Nephron (organoid): ENCODE measurements at regions not wholly inside any gene's neighbourhood (a gene's known extent, or its start where the extent isn't known, plus 50 kb on each side); places are given as distances from the start of the nearest gene placed in this dataset.

Experiments used
- H3K27ac Mint-ChIP-seq, 3 experiments: 2 replicates each; pipeline ENCODE4 v1.8.0; 2020; ENCODE audit warnings: mixed read lengths in 3 of 3, mild to moderate bottlenecking in 2 of 3, moderate library complexity in 1 of 3
- H3K27me3 Mint-ChIP-seq: 2 replicates; pipeline ENCODE4 v1.8.0; 2021; ENCODE audit warnings: low read depth, mild to moderate bottlenecking, moderate library complexity, mixed read lengths
- H3K36me3 Mint-ChIP-seq: 2 replicates; pipeline ENCODE4 v1.8.0; 2020; ENCODE audit warnings: low read depth, mixed read lengths
- H3K4me1 Mint-ChIP-seq: 2 replicates; pipeline ENCODE4 v1.8.0; 2020; ENCODE audit warnings: mixed read lengths
- H3K4me3 Mint-ChIP-seq, 3 experiments: 2 replicates each; pipeline ENCODE4 v1.8.0; 2020; ENCODE audit warnings: mild to moderate bottlenecking in 3 of 3, mixed read lengths in 3 of 3, moderate library complexity in 2 of 3
- H3K9me3 Mint-ChIP-seq: 2 replicates; pipeline ENCODE4 v1.8.0; 2020; ENCODE audit warnings: mixed read lengths
- CTCF ChIP-seq, 3 experiments: fragments of 200-600 bp; sonication (generic); IDR thresholded peaks; one replicate each; pipeline ENCODE4 v1.5.0; 2021; ENCODE audit warnings: antibody characterized with exemption in 3 of 3; ENCODE audit not compliant: unreplicated experiment in 3 of 3

- no peaks in the 10 kb centered on the region for H3K36me3 Mint-ChIP-seq
- H3K4me3 Mint-ChIP-seq = peak overlapping the region in 2 of 3 experiments; percentile 1 to 14
- H3K9me3 Mint-ChIP-seq = peaks cover 2% of the 10 kb centered on the region
- no peaks in the 10 kb centered on the region for H3K27me3 Mint-ChIP-seq
- TF ChIP-seq CTCF (IDR thresholded peaks at IDR 0.05; ENCODE audit: unreplicated experiment in 3 of 3) = no peak
- peak overlapping the region; percentile 88 to 93 (median 92) for H3K27ac Mint-ChIP-seq
- H3K4me1 Mint-ChIP-seq = peaks cover 33% of the 10 kb centered on the region
Measured at GRCh38 chr15:95577927-95578326, 752.6 kb upstream of the NR2F2 start.

GRCh38 chr15:95580121-95580520 is 750.4 kb upstream of the NR2F2 start:
- H3K27ac Mint-ChIP-seq = peak overlapping the region; percentile 88 to 93 (median 92)
- peak in 2 of 3 experiments; percentile 13 to 21 for TF ChIP-seq CTCF (IDR thresholded peaks at IDR 0.05; ENCODE audit: unreplicated experiment in 3 of 3)
- no peaks in the 10 kb centered on the region for H3K36me3 Mint-ChIP-seq
- peaks cover 33% of the 10 kb centered on the region for H3K4me1 Mint-ChIP-seq
- H3K4me3 Mint-ChIP-seq = peak overlapping the region; percentile 28 to 61 (median 29)
- H3K9me3 Mint-ChIP-seq = peaks cover under 1% of the 10 kb centered on the region
- H3K27me3 Mint-ChIP-seq = no peaks in the 10 kb centered on the region

GRCh38 chr15:95581595-95581994 is 748.9 kb upstream of the NR2F2 start:
- Mint-ChIP-seq H3K27ac (peak overlapping the region in 2 of 3 experiments; percentile 20 to 41), H3K4me1 (peaks cover 32% of the 10 kb centered on the region), H3K4me3 (no peak overlapping the region), H3K27me3 (no peaks in the 10 kb centered on the region), H3K36me3 (no peaks in the 10 kb centered on the region), H3K9me3 (peaks cover 3% of the 10 kb centered on the region)
- TF ChIP-seq CTCF (IDR thresholded peaks at IDR 0.05; ENCODE audit: unreplicated experiment in 3 of 3) = no peak

GRCh38 chr15:95584088-95584487 is 746.4 kb upstream of the NR2F2 start:
- Mint-ChIP-seq H3K9me3 (peaks cover 3% of the 10 kb centered on the region), H3K27ac (peak overlapping the region in 1 of 3 experiments; percentile 18), H3K4me1 (peaks cover 11% of the 10 kb centered on the region), H3K27me3 (no peaks in the 10 kb centered on the region), H3K4me3 (no peak overlapping the region), H3K36me3 (no peaks in the 10 kb centered on the region)
- TF ChIP-seq CTCF (IDR thresholded peaks at IDR 0.05; ENCODE audit: unreplicated experiment in 3 of 3) = no peak

- Mint-ChIP-seq H3K4me3 (no peak overlapping the region), H3K36me3 (no peaks in the 10 kb centered on the region), H3K4me1 (peaks cover 21% of the 10 kb centered on the region), H3K27ac (peak overlapping the region in 2 of 3 experiments; percentile 40 to 65), H3K27me3 (no peaks in the 10 kb centered on the region), H3K9me3 (peaks cover 3% of the 10 kb centered on the region)
- TF ChIP-seq CTCF (IDR thresholded peaks at IDR 0.05; ENCODE audit: unreplicated experiment in 3 of 3) = no peak
Measured at GRCh38 chr15:95588056-95588455, 742.4 kb upstream of the NR2F2 start.

- TF ChIP-seq CTCF (IDR thresholded peaks at IDR 0.05; ENCODE audit: unreplicated experiment in 3 of 3) = no peak
- Mint-ChIP-seq H3K27me3 (no peaks in the 10 kb centered on the region), H3K27ac (peak overlapping the region; percentile 73 to 94 (median 92)), H3K4me1 (peaks cover 31% of the 10 kb centered on the region), H3K4me3 (no peak overlapping the region), H3K9me3 (no peaks in the 10 kb centered on the region), H3K36me3 (no peaks in the 10 kb centered on the region)
Measured at GRCh38 chr15:95590533-95591044, 739.9 kb upstream of the NR2F2 start.
